ENCODE measurements at regions not wholly inside any gene's neighbourhood (a gene's known extent, or its start where the extent isn't known, plus 50 kb on each side); places are given as distances from the start of the nearest gene placed in this dataset.

DNA sequence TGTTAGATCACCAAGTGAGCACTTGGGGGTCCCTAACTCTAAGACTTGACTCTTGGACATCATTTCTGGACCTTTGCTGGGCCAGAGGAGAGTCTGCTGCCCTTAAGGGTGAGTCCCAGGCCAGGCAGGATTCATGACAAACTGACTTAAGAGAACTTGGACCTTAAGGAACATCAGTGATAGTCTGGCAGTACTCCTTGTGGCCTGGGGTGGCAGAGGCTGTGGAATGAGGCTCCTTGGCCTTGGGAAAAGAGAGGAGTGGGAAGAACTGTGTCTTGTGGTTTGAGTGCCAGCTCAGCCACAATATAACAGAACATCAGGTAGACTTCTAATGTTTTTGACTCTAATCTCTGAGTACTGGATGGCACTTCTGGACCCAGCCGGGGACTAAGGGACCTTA, 478.7 kb downstream of the MEI4 start:
- no peak overlapping the region for H3K9ac ChIP-seq (ENCODE audit: insufficient read depth, low read length)
- no peaks in the 10 kb centered on the region for H3K36me3 ChIP-seq (ENCODE audit: control insufficient read depth, insufficient read depth, low read length)
- H3K4me3 ChIP-seq (replicated peaks in 1 of 4; ENCODE audit: control extremely low read depth in 1 of 4, insufficient read depth in 1 of 4, low read depth in 3 of 4, low read length in 4 of 4): no peak overlapping the region
- H4K20me1 ChIP-seq (ENCODE audit: control insufficient read depth, extremely low read depth, insufficient read depth, low read length): no peaks in the 10 kb centered on the region
- H3K4me1 ChIP-seq (ENCODE audit: control insufficient read depth, extremely low read depth, insufficient read depth, low read length): no peaks in the 10 kb centered on the region
- no peaks in the 10 kb centered on the region for H3K79me2 ChIP-seq (ENCODE audit: control insufficient read depth, insufficient read depth, low read length)
- H3K27me3 ChIP-seq (ENCODE audit: control insufficient read depth, insufficient read depth, low read length): no peaks in the 10 kb centered on the region
- no peak overlapping the region for H2AFZ ChIP-seq (ENCODE audit: low read length)
- no peak for DNase-seq (ENCODE audit: low read depth in 2 of 2)
- no peaks in the 10 kb centered on the region for H3K9me3 ChIP-seq (ENCODE audit: control insufficient read depth, insufficient read depth, low read depth, low read length)
- H3K4me2 ChIP-seq (ENCODE audit: extremely low read depth, insufficient read depth, low read length): no peak overlapping the region
- no peak for TF ChIP-seq EZH2 (IDR thresholded peaks at IDR 0.05; ENCODE audit: low read length, missing control alignments)
- TF ChIP-seq CTCF (conservative IDR thresholded peaks at IDR 0.05 in 1 of 2, IDR thresholded peaks at IDR 0.05 in 1 of 2; ENCODE audit: low read depth in 1 of 2, low read length in 2 of 2): no peak
- no peak overlapping the region for H3K27ac ChIP-seq (ENCODE audit: insufficient read depth, low read length)

DNA sequence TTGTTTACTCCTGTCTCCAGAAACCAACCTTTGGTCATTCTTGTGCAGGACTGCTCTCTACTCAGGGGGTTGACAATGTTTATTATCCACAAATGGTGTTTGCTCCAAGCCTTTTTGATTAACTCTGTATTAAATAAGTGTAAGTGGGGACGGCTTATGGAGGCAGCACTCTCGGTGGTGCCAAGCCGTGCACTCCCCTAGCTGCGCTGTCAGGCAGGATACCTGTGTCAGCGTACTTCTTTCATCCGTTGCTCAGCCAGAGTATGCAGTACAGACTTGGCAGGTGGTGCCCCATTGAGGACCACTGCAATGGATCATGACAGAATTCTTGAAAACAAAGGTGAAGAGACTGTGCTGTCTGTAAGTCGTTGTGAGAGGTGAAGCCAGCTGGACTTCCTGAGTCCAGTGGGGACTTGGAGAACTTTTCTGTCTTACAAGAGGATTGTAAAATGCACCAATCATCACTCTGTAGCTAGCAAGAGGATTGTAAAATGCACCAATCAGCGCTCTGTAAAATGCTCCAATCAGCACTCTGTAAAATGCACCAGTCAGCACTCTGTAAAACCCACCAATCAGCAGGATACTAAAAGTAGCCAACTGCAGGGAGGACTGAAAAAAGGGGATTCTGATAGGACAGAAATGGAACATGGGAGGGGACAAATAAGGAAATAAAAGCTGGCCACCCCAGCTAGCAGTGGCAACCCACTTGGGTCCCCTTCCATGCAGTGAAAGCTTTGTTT, 480.0 kb downstream of the MEI4 start:
- Histone ChIP-seq H3K36me3 (ENCODE audit: control insufficient read depth, insufficient read depth, low read length) (no peaks in the 10 kb centered on the region), H3K9me3 (ENCODE audit: control insufficient read depth, insufficient read depth, low read depth, low read length) (no peaks in the 10 kb centered on the region), H2AFZ (ENCODE audit: low read length) (no peak overlapping the region), H4K20me1 (ENCODE audit: control insufficient read depth, extremely low read depth, insufficient read depth, low read length) (no peaks in the 10 kb centered on the region), H3K27ac (ENCODE audit: insufficient read depth, low read length) (no peak overlapping the region), H3K4me3 (replicated peaks in 1 of 4; ENCODE audit: control extremely low read depth in 1 of 4, insufficient read depth in 1 of 4, low read depth in 3 of 4, low read length in 4 of 4) (no peak overlapping the region), H3K9ac (ENCODE audit: insufficient read depth, low read length) (no peak overlapping the region), H3K4me2 (ENCODE audit: extremely low read depth, insufficient read depth, low read length) (no peak overlapping the region), H3K79me2 (ENCODE audit: control insufficient read depth, insufficient read depth, low read length) (no peaks in the 10 kb centered on the region), H3K4me1 (ENCODE audit: control insufficient read depth, extremely low read depth, insufficient read depth, low read length) (no peaks in the 10 kb centered on the region), H3K27me3 (ENCODE audit: control insufficient read depth, insufficient read depth, low read length) (no peaks in the 10 kb centered on the region)
- no peak for DNase-seq (ENCODE audit: low read depth in 2 of 2)
- TF ChIP-seq CTCF (conservative IDR thresholded peaks at IDR 0.05 in 1 of 2, IDR thresholded peaks at IDR 0.05 in 1 of 2; ENCODE audit: low read depth in 1 of 2, low read length in 2 of 2) (no peak), EZH2 (IDR thresholded peaks at IDR 0.05; ENCODE audit: low read length, missing control alignments) (no peak)

DNA sequence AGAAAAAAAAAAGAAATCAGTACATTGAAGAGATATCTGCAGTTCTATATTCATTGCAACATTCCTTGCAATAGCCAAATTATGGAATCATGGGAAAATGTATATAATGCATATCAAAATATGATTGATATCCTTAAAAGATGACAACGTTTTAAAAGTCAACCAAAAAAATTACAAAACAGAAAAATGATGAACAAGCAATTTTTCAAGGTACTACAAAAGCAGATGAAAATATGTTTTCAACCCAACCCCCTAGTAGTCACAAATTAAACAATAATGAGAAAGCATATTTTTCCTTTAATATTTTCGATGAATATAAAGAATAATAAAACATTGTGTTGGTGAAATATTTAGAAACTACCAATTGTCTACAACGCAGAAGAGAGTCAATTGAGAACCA, 497.6 kb downstream of the MEI4 start:
- Histone ChIP-seq H3K36me3 (ENCODE audit: control insufficient read depth, insufficient read depth, low read length) (no peaks in the 10 kb centered on the region), H3K4me1 (ENCODE audit: control insufficient read depth, extremely low read depth, insufficient read depth, low read length) (no peaks in the 10 kb centered on the region), H4K20me1 (ENCODE audit: control insufficient read depth, extremely low read depth, insufficient read depth, low read length) (no peaks in the 10 kb centered on the region), H3K27ac (ENCODE audit: insufficient read depth, low read length) (no peak overlapping the region), H3K9ac (ENCODE audit: insufficient read depth, low read length) (no peak overlapping the region), H3K4me2 (ENCODE audit: extremely low read depth, insufficient read depth, low read length) (no peak overlapping the region), H2AFZ (ENCODE audit: low read length) (no peak overlapping the region), H3K4me3 (replicated peaks in 1 of 4; ENCODE audit: control extremely low read depth in 1 of 4, insufficient read depth in 1 of 4, low read depth in 3 of 4, low read length in 4 of 4) (no peak overlapping the region), H3K27me3 (ENCODE audit: control insufficient read depth, insufficient read depth, low read length) (no peaks in the 10 kb centered on the region), H3K9me3 (ENCODE audit: control insufficient read depth, insufficient read depth, low read depth, low read length) (no peaks in the 10 kb centered on the region), H3K79me2 (ENCODE audit: control insufficient read depth, insufficient read depth, low read length) (no peaks in the 10 kb centered on the region)
- TF ChIP-seq EZH2 (IDR thresholded peaks at IDR 0.05; ENCODE audit: low read length, missing control alignments) (no peak), CTCF (conservative IDR thresholded peaks at IDR 0.05 in 1 of 2, IDR thresholded peaks at IDR 0.05 in 1 of 2; ENCODE audit: low read depth in 1 of 2, low read length in 2 of 2) (no peak)
- no peak for DNase-seq (ENCODE audit: low read depth in 2 of 2)

Data from fibroblast of lung (primary cell).